ENCODE measurements at regions not wholly inside any gene's neighbourhood (a gene's known extent, or its start where the extent isn't known, plus 50 kb on each side); places are given as distances from the start of the nearest gene placed in this dataset.
A peak's percentile ranks its signal among the peaks of the same experiment; 100 is the strongest.

DNA sequence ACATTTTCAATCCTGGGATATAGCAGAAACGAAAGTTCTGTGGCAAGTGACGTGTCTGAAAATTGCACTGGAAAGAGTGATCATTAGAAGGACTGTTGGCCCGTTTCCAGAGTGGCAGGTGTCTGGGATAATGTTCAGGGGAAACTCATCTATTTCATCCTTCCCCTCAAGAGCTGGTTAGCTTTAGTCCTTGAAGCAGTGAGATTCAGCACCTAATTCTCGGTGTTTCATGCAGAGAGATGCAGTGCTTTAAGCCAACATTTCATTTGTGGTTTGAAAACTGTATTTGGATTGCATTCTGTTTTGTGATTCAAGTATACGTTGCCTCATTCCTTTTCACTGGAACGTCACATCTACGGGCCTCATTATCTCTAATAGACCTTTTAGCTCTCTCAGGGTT lies 205.0 kb upstream of the RAG2 start:
- no peak for DNase-seq

DNA sequence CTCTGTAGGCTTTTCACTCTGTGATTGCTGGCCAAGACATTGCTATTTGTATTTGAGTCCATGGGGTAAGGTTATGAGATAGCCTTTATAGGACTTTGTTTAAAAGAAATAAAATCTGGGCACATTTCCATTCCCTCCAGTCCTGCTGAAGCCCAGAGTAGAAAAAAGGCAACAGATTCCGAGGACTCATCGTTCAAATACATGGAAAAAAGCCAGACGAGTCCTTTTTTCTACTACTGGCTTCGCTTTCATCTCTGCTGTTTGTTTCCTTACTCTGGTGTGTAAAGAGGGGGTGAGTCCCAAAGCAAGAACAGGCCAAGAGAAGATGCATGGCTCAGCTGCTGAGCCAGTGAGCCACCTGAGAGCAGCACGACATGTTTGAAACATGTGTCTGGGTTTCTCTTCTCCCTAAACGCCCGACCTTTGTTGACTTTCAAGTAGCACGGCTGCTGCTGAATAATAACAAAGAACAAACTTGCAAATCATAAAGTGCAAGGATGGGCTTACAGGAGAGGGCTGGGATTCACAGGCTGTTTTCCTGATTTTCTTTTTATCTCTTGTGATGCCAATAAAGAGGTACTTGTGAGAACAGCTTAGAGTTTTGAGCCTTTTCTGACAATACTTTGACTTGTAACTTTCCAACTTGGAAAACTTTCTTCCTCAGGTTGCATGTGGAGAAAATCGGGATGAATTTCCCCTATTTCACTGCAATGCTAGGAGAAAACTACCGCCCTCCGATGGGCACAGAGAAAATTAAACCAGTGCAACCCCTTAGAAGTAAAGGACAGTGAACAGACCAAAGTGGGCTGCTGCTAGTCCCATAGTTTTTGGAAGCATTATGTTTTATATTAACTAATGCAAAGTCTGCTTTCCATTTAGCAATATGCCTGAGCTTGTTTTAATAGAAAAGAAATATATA lies 195.2 kb upstream of the RAG2 start:
- DNase-seq = peak; percentile 8

DNA sequence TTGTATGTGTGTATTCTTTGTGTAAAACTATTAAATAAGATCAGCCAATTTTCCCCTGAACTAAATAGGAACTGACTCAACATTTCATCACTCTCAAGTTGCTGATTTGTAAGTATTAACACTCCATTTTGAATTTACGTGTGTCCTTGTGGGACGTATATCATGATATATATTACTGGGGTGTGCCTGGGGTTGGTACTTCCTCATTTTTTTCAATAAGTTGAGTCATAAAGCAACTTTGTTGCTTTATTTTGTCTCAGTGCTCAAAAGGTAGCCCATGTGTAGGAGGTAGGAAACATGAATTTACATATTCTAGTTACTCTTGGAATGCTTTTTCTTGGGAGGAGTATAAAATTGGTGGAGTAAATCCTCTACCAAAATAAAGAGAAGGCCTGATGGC lies 193.9 kb upstream of the RAG2 start:
- DNase-seq = no peak

DNA sequence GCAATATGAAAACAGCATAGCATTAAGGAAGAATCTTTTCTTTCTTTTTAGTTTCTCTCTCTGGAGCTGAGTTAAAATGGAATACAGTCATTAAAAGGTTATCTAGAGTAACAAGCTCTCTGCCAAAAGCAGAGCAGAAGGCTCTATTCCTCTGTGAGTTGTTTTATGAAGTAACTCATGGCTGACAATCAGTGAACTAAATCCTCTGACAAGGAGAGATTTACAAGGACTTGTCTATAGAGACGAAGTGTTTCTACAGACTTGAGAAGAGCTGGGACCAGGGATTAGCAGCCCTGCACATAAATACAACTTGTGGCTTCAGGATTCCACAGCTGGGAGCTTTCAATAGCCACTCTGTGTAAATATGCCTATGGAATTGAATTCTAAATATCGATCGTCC lies 192.5 kb upstream of the RAG2 start:
- DNase-seq = no peak

DNA sequence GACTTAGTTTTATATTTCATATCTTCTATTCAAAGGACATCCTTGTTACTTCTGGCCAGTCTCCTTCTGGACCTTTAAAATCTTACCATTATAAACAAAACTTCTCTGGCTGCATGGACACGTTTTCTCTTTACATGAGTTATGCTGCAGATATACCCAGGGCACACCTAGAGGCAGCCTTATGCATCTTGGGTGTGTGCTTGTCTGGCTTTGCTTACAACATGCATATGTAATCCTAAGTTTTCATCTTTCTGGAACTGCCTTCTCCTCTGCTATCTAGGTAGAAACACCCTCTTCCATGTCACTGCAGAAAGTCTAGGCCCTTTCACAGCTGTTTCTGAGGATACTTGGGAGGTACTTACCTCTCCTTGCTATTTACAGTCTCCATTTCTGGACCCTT lies 185.8 kb upstream of the RAG2 start:
- DNase-seq = no peak

DNA sequence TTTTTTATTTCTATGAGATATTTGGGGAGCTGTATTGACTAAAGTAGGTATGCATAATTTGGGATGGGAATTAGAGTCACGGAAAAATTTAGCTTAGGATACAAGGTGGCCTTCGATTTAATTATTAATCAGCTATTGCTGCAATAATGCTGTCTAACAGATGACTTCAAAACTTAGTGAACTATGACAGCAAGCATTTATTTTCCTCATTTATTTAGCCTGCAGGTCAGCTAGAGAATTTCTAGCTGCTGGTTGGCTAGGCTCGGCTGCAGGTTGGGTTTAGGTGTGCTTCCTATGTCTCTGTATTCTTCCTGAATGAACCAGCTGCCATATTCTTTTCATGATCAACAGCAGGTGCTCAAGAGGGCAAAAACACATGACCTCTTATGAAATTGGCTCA lies 181.8 kb upstream of the RAG2 start:
- DNase-seq = no peak

DNA sequence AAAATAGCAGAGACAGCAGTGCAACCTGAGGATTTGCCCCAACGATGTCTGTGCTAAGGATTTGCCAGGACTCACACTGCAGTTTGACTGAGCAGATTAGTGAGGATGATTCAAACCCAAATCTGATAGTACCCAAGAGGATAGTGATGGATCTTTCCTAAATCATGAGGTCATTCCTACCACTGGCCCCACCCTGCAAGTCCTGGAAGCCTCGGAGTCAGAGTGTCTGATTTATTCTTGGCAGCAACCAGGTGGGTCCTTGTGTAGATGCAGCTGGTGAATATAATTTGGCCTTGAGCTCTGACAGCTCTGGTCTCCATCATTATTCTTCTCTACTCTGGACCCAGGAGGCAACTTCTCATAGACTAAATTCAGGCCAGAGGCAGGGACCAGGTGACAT lies 179.3 kb upstream of the RAG2 start:
- DNase-seq = no peak

DNA sequence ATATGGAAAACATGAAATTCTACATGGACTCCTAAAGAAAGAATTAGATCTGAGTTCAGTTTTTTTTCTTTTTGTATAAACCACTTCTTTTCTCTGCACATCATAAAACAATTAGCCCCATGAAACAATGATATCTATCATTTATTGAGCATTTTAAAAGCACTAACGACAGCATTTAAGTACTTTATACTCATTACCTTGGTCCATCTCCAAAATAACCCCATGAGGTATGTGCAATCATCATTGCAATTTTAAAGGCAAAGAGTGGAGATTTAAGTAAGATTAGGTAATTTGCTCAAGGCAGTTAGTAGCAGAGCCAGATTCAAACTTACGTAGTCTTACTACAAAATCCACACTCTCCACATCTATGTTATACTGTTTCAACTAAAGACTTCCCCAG lies 177.7 kb upstream of the RAG2 start:
- DNase-seq = no peak

DNA sequence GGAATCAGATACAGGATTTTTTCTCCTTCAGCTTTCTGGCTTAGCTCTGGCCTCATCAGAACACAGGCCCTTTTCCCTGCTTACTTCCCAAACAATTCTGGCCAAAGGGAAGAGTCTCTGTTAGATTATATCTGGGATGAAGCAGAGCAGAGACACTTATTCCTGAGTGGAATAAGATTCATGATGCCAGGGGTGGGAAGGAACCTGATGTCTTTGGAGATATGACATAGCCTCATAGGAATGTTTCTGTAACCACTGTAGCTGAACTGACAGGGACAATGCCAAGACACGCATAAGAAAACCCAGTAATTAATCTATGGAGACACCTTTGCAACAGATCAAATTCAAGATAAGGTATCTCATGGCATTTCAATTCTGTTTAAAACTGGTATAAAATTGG lies 177.1 kb upstream of the RAG2 start:
- DNase-seq = no peak

DNA sequence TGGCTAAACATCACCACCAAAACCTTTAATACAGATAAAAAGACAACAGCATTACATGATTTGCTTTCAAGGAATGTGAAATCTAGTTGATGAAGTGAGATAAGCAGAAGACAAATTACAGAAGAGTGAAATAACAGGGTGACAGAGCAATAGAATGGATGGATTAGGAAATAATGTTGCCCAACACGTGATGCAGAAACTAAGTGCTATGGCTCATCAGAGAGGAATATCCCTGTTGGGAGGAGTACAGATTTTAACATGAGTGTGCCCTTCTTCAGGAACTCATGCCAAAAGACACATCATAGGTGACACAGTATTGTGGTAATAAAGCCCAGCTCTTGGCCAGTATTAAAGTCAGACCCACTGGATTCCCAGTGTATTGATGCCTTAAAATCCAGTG lies 176.6 kb upstream of the RAG2 start:
- no peak for DNase-seq

DNA sequence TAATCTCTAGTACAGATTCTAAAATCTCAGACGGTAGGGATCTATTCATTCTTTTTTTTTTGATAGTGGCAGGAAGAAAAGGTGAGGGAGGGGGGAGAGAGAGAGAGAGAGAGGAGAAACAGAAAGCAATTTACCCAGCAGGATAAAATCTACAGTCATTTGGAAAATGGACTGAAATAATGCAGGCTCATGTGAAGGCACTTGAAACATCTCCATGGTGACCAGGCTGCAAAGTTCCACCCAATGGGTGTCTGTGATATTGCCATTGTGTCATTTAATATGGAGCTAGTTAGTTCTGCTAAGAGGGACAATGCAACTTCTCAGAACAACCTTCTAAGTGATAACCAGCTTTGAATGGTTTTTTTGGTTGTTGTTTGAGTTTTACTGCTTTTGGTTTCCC lies 165.2 kb upstream of the RAG2 start:
- DNase-seq = no peak

DNA sequence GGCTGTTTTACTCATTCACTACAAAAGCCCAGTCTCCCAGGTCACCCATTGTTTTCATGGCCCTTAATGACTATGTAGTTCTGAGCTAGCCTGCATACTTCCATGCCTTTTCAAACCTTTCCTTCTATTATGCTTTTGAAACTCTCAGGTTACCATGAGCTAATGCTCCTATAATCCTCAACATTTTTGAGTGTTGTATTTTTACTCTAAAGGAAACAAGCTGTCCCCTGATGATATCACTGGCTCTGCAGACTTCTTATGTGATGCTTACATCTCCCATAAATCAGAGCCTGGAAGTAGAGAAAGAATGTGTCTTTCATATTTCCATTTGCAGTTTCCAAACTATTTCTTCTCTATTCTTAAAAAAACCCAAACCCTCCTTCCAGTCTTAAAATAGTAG lies 159.0 kb upstream of the RAG2 start:
- DNase-seq = no peak

DNA sequence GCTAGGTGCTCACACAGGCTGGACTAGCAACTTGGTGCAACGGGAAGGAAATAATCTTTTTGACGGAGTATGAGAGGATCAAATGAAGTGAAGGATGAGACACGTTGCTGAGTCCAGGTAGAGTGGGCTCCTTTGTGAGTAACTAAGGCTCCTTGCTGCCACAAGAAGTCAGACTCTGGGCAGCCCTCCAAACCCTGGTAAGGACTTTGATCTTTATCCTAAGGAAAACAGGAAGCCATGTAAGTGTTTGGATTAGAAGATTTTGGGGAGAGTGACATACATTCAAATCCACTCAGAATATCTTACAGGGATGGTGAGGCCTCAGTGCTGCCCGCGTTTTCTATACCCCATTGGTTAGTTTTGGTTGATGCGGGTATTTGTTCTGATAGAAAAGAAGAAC lies 155.9 kb upstream of the RAG2 start:
- no peak for DNase-seq

DNA sequence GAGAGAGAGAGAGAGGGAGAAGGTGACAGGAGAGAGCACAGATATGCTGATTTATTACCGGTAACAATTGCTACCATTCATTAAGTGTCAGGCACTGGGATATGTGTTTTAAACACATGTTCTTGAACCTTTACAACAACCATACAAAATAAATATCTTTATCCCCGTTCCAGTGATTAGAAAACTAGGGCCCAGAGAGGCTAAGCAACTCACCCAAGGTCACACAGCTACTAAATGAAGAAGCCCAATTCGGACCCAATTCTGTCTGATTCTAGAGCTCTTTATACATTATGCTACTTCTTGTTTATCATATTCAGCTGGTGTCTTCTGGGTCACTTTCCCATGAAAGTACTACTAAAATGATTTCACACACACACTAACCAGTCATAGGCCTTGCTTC lies 154.0 kb upstream of the RAG2 start:
- no peak for DNase-seq

DNA sequence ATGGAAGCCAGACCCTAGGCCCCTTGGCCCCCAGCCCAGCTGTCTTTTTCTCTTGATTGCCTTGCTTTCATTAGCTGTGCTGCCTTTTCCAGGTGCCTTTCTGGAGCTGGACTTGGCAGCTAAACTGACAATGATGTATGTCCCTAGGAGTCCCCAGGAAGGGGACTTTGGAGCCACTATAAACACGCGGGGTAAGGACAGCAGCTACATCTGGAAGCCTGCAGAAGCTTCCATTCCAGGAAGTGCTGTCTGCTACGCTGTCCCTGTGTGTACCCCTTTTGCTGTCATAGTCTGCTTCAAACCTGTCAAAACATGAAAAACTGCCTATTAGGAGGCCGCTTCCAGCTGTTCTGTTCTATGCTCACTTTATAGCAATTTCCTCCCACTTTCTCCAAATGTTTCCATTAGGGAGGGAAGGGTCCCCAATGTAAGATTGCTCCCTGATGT lies 153.3 kb upstream of the RAG2 start:
- DNase-seq = no peak

DNA sequence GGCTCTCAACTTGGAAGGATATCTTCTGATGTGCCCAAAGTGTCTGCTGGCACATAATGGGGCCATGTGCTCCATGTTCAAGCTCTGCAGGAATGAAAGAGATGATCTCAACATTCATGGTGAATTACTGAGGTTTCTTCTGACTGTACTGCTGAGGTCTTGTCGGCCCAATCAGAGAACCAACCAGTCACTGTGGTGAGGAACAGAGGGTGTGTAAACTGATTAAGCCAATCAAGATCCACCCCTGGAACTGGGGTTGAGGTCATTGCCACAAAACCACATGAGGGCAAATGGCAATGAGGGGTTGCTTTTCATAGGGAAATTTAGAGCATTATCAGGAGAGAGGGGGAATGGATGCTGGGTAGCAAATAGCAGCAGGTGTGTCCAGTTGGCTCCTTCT lies 152.3 kb upstream of the RAG2 start:
- no peak for DNase-seq

DNA sequence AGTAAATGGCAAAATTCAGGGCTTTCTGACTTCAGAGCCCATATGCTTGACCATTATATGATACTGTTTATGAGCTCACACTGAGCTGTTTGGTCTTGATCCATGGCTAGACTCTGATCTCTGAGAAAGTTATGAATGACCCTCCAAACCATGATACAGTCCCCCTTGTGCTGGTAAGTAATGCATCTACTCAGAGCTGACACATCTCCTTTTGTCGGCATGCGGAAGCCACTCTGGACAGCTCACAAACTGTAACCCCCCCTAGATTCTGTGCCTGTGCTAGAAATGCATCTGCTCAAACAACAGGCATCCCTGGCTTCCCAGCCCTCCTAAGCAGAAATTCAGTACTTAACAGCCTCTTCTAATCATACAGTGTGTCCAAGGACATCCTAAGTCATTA lies 150.8 kb upstream of the RAG2 start:
- no peak for DNase-seq

DNA sequence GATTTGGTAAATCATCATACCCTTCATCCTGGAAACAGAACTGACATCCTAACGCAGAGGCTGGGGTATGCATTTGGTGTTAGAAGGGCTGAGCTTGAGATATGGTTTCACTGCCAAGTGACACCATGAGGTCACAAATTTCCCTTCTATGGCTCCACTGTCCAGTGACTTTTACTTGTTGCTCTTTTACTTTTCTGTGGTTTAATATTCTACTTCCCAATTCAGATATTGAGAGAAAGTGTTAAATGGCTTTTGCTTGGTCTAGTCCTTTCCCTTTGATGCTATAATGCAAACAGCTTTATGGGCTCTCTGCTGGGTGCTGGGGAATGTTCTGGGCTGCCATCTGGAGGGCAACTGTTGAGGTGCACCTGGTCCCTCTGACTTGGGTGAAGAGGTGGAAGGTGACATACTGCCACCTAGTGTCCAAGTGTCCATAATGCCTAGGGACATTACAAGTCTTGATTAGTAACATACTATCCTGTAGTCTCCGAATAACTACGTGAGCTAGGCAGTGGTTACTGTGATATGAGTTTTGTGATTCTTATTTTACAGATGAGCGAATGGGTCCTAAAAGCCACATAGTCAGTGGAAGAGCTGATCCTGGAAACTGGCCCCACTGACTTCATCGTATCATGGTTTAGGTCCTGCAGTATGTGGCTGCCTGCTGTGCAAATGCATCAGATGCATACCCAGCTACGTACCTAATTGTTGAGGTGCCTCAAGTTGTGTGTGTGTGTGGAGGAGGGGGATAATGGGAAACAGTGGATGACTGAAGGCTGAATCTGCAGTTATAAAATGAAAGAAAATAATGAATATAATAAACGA lies 149.1 kb upstream of the RAG2 start:
- DNase-seq = peak; percentile 91

DNA sequence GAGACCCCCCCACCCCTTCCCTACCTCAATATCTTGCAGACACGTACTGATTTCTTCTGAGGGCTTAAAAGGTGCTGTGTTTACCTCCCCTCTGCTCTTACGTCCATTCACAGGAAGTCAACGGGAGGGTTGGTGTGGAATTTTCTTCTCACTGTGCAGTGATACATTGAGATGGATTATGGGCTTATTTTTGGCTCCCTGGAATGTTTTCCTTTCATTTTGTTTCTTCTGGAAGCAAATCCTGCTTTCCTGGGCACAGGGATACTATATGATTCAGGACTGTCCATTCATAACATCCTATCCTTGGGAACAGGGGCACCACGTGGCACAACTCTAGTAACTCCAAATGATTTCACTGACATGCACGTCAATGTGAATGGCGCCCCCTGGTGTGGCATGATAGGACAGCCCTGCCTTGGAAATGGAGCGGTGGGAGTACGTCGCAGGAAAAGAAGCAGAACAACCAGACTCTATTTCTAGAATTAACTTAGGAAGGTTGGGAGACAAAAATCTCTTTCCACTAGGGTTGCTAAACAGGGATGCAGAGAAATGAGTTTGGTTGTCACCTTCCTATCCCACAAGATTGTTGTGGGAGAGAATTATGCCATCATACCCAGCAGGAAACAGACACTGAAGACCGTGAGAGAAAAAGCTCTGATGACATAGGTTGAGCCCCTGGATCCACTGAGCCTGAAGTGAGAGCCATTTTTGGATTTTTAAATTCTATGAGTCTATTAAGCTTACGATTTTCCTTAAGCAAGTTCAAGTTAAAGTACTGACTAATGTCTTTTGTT lies 146.5 kb upstream of the RAG2 start:
- DNase-seq = peak; percentile 44

DNA sequence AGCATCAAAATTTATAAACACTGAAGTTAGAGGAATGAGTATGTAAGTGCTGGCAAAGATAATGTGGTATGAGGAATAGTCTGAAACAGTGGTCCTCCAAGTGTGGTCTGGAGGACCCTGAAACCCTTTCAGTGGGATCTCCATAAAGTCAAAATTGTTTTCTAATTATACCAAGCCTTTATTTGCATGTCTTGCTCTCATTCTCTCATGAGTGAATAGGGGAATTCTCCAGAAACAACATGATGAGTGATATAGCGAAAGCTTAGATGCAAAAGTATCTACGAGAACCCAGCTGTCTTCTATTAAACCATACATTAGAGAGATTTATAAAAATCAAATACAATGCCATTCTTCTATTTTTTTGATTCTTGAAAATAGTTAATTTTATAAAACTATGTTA lies 145.0 kb upstream of the RAG2 start:
- no peak for DNase-seq

DNA sequence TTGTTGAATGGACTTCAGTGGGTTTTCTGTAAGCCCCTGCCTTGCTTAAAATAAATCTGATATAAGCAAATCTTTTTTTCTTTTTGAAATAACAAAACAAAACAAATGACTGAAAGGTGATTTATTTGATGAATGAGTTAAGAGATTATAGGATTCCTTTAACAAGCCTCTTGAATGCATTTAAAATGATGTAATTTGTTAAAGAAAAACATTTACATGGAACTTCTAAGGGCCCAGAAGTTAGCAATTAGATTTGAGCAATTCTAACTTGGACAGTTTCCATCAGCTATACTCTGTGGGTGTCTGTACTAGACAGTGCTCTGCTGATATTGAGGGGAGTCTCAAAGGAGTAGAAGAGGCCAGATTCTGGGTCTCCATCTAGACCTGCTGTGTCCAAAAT lies 143.5 kb upstream of the RAG2 start:
- DNase-seq = no peak

DNA sequence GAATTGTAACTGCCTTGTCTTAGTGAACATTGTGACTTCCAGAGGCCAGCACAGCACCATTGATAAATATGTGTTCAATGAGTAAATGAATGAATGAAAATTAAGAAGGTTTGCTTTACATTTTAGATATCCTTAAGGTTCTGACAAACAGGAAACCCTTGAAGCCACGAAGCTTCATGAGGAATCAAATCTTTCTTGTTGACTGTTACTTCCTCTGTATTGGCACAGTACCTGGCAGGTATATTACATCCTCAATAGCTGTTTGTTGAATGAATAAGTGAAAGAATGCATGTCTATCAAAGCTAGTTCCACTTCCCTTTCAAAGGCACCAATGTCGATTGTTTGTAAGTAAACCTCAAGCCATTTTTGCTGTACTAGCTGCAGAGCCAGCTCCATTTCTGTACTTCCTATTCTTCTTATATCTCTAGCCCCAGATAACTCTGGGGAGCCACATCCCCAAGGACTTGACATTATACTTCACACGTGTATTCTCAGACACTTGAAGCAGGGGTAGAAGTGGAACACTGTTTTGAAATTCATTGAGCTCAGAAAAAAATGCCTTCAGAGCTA lies 140.3 kb upstream of the RAG2 start:
- no peak for DNase-seq

DNA sequence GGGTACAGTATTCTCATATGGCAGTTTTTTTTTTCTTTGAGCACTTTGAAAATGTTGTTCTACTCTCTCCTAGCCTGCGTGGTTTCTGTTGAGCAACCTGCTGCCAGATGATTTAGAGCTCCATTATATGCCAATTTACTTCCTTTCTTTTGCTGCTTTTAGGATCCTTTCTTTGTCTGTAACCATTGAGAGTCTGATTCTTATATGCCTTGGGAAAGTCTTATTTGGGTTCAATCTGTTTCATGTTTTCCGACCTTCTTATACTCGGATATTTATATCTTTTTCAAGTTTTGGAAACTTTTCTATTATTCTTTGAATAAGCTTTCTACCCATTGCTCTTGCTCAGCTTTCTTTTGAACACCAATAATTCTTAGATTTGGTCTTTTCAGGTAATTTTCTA lies 138.1 kb upstream of the RAG2 start:
- DNase-seq = no peak
